ENCODE measurements at regions not wholly inside any gene's neighbourhood (a gene's known extent, or its start where the extent isn't known, plus 50 kb on each side); places are given as distances from the start of the nearest gene placed in this dataset.

GRCh38 chr13:27348461-27348860, 76.0 kb upstream of the GTF3A start:
- TF ChIP-seq CTCF (IDR thresholded peaks at IDR 0.05 in 8 of 11, conservative IDR thresholded peaks at IDR 0.05 in 3 of 11) (no peak), POLR2A (IDR thresholded peaks at IDR 0.05) (no peak)

Data from spleen (tissue), 7 donors.